DOHH2 (cell line): ENCODE measurements at regions not wholly inside any gene's neighbourhood (a gene's known extent, or its start where the extent isn't known, plus 50 kb on each side); places are given as distances from the start of the nearest gene placed in this dataset.

Experiments used
- EZH2phosphoT487 ChIP-seq: fragments of 200-600 bp; sonication (generic); IDR thresholded peaks from 2 replicates; pipeline ENCODE4 v1.6.1; 2017; ENCODE audit warnings: borderline replicate concordance, mild to moderate bottlenecking, antibody characterized with exemption, low read length, moderate library complexity, mixed read lengths
- TF ChIP-seq, protein P1 (sequence below): fragments of 200-600 bp; sonication (generic); IDR thresholded peaks from one replicate; pipeline ENCODE4 v1.5.1; 2014; ENCODE audit warnings: antibody characterized with exemption, mild to moderate bottlenecking, low read depth, low read length; ENCODE audit not compliant: poor library complexity, severe bottlenecking

DNA sequence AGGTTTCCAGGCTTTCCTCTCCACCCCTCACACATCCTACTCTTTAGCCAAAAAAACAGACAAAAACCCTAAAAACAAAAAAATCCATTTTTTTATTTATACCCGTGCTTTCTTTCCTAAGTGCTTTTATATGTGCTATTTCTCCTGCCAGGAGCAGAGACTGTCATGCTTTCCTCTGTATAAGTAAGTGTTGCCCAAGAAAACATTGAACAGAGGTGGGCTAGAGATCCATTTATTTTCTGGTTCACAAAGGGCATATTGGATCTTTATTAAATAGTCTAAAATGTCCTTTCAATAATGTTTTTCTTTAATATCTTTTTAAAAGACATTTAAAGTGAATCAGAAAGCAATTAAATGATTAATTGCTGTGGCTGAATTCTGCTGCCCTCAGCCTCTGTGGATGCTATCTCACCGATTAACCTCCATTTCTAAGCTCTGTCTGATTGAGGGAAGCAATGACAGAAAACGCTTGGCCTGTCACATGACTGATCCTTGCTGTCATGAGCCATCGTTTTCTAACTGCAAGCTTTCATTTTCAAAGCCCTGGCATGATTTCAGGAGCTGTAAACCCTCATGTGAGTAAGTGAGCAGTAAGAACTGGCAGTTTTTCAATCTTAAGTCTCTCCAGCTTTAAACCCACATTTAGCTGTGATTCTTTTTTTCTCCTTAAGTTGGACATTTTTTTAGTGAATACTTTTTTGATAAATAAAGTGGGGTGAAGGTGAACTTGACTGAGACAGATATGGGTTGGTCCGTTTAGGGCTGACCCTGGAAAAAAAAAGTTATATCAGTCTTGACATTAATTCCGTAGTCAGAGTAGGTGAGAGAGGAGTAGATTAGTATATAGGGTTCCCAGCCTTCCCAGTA, 180.7 kb upstream of the PGRMC2 start:
- TF ChIP-seq, protein P1, sequence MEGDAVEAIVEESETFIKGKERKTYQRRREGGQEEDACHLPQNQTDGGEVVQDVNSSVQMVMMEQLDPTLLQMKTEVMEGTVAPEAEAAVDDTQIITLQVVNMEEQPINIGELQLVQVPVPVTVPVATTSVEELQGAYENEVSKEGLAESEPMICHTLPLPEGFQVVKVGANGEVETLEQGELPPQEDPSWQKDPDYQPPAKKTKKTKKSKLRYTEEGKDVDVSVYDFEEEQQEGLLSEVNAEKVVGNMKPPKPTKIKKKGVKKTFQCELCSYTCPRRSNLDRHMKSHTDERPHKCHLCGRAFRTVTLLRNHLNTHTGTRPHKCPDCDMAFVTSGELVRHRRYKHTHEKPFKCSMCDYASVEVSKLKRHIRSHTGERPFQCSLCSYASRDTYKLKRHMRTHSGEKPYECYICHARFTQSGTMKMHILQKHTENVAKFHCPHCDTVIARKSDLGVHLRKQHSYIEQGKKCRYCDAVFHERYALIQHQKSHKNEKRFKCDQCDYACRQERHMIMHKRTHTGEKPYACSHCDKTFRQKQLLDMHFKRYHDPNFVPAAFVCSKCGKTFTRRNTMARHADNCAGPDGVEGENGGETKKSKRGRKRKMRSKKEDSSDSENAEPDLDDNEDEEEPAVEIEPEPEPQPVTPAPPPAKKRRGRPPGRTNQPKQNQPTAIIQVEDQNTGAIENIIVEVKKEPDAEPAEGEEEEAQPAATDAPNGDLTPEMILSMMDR, result no peak
- TF ChIP-seq EZH2phosphoT487, result no peak
